Stimulated activated CD8-positive, alpha-beta memory T cell treated with anti-CD3 and anti-CD28 coated beads, Interleukin-2, amount 100 ng/mL, for 1 hour (primary cell): ENCODE measurements at regions not wholly inside any gene's neighbourhood (a gene's known extent, or its start where the extent isn't known, plus 50 kb on each side); places are given as distances from the start of the nearest gene placed in this dataset.
"Not testable (repeated sequence)": the region's sequence is repeated elsewhere in the genome, so short reads cannot be mapped to it uniquely, and the experiment has no call there.

Source experiments
- DNase-seq, 2 donors: peaks; one replicate each; pipeline ENCODE4 v3.0.0-alpha.2; 2020; ENCODE audit warnings: low read depth in 2 of 2

DNA sequence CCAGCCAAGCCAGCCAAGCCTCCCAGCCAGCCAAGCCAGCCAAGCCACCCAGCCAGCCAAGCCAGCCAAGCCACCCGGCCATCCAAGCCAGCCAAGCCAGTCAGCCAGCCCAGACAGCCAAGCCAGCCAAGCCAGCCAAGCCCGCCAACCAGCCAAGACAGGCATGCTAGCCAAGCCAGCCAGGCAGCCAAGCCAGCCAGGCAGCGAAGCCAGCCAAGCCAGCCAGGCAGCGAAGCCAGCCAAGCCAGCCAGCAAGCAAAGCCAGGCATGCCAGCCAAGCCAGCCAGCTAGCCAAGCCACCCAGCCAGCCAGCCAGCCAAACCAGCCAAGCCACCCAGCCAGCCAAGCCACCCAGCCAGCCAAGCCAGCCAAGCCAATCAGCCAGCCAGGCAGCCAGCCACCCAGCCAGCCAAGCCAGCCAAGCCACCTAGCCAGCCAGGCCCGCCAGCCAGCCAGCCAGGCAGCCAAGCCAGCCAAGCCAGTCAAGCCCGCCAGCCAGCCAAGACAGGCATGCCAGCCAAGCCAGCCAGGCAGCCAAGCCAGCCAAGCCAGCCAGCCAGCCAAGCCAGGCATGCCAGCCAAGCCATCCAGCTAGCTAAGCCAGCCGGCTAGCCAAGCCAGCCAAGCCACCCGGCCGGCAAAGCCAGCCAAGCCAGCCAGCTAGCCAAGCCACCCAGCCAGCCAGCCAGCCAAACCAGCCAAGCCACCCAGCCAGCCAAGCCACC lies 318.5 kb upstream of the PLGLB2 start:
- not testable (repeated sequence) for DNase-seq

DNA sequence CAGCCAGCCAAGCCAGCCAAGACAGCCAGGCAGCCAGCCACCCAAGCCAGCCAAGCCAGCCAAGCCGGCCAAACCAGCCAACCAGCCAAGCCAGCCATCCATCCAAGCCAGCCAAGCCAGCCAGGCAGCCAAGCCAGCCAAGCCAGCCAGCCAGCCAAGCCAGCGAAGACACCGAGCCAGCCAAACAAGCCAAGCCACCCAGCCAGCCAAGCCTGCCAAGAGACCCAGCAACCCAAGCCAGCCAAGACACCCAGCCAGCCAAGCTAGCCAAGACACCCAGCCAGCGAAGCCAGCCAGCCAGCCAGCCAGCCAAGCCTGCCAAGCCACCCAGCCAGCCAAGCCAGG lies 318.0 kb upstream of the PLGLB2 start:
- not testable (repeated sequence) for DNase-seq

DNA sequence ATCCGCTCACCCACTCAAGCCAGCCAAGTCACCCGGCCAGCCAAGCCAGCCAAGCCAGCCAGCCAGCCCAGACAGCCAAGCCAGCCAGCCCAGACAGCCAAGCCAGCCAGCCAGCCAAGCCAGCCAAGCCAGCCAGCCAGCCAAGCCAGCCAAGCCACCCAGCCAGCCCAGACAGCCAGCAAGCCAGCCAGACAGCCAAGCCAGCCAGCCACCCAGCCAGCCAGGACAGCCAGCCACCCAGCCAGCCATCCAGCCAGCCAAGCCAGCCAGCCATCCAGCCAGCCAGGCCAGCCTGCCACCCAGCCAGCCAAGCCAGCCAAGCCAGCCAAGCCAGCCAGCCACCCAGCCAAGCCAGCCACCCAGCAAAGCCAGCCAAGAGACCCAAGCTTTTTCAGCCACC lies 316.8 kb upstream of the PLGLB2 start:
- not testable (repeated sequence) for DNase-seq

DNA sequence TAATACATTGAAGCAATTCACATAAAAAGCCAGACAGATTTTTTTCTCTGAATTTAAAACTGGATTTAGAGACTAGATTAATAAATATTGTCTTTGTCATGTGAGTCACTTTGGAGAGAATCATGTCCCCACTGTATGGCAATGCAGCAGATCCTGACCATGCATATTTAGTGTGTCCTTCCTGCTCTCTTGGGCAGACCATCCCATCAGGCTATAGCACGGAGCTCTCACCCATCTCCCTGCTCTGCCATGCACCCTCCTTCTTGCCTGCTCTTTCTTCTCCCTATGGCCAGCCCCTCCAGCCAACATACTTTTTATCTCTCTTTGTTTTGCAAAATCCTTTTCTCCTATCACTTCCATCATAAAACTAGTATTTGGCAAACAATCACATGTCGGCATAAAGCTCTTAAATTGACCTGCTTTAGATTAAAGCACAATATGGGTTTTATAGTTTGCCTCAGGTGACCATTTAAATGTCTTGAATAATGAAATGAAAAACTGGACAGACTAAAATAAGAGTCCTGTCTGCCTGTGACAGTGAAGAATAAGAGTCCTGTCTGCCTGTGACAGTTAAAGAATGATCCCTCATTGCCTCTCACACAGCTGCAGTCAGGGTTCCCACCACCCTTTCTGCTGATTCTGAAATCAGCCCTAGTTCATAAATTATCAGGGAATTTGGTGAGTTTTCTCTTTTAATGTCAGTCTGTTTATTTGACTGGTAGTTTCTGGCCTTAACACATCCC lies 315.0 kb upstream of the PLGLB2 start:
- not testable (repeated sequence) for DNase-seq

DNA sequence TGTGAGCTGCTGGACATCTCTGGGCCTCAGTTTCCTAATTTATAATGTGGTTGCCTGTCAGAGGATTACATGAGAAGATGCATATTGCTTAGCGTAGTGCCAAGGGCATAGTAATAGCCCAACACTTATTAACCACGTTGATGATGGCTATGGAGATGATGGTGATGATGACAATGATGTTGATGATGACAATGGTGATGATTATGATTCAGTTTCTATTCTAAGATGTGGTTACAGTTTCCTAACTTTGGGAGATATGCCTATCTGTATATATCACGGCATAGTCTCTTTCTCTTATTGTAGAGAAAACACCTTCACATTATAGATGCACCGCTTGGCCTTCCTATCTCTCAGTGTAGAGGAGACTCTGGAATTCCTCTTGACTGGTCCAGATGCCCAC lies 311.9 kb upstream of the PLGLB2 start:
- DNase-seq = not testable (repeated sequence)

DNA sequence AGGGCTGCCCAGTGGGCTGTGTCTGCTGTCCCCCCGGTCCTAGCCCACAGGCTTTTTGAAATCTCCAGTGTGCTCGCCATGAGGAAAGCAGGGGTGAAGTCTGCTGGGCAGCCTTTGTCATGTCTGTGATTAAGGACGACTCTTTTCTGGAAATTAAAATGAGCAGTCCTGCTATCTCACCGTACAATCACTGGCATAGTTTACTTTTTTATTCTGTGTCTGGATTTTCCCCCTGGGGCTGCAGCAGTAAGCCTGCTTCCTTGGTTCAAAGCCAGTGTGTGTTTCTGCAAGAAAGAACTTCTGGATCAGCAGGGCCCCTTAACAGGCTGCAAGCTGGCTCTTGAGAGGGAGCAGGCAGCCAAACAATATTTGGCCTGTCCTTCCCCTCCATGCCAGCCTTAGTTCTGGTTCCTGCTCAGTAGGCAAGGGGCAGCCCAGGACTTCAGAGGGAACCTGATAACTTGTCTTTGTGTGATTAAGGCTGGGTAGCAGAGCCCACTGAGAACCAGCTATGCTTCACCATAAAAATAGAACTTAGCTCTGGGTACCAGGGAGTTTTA lies 310.1 kb upstream of the PLGLB2 start:
- DNase-seq = not testable (repeated sequence)

DNA sequence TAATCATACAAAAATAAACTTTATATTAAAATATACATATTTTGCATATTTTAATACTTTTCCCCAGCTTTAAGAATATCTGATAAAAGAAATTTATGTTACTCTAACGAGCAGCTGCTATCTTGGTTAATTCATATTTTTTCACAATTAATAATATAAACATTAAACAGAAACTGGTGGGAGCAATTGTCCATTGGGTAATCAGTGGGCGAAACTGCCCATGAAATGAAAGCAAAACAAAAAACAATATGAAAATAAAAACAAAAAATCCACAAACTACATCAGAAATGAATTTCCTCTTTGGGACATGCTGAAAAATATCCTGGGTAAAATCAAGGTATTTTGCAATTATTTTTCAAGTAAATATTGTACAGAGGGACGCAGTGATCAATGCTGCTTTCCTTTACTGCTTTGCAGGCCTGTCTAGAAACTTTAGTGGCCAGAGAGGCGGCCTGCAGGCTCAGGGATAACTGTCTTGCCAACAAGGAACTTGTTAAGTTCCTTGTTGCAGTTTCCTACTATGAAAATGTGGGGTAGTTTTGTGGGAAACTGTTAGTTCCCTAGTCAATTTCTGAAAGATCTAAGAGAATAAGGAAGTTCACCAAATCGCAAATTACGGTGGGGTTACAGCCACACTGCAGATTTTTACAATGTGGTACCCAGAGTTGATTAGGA lies 309.0 kb upstream of the PLGLB2 start:
- DNase-seq = not testable (repeated sequence)

DNA sequence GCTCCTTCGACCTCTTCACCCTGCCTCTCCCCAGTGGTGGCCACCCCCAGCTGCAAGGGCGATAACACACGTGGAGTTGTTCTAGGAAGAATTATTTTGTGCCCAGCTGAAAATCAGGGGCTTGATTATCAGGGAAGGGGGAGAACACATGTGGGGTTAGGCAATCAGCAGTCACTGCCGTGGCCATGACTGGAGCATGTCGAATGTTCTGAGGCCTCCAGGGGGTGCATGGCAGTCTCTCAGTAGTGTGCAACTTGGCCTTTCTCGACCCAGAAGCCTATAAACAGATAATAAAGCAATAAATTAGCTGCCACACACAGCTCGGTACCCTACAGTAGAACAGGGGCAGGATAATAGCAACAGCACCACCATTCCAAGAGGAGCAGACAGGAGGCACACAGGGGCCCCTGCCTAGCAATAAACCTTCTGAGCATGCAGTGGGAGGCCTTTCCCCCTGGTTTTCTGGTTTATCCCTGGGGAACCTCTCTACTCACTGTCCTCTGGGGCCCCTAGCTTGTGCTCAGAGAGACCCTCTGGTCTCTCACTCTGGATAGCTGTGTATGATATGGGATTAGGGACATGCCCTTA lies 308.2 kb upstream of the PLGLB2 start:
- not testable (repeated sequence) for DNase-seq

DNA sequence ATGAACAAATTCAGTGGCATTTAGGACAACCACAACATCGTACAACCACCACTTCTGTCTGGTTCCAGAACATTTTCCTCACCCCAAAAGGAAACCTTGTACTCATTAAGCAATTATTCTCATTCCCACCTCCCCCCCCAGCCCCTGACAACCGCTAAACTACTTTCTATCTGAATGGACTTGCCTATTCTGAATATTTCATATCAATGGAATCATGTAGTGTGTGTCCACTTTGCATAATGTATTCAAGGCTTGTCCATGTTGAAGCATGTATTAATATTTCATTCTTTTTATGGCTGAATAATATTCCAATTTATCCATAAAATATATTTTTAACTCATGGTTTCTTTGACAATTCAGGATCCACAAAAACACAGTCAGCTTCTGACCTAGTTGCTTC lies 307.2 kb upstream of the PLGLB2 start:
- DNase-seq = not testable (repeated sequence)

DNA sequence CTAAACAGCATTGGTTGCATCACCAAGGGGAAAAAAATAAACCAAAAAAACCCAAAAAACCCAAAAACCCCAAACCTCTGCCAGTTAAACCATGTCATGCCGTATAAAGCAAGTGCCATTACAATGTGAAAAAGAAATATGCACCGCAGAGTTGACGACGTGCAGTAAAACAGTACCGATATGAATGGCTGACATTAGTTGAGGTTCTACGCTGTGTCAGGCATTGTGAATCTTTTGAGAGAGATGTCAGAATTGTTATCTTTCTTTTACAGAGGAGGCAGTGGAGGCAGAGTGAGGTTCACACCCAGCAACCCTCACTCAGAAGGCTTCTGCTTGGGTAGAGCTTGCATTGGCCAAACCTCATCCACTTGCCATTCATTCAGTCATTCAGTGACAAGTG lies 306.5 kb upstream of the PLGLB2 start:
- not testable (repeated sequence) for DNase-seq

DNA sequence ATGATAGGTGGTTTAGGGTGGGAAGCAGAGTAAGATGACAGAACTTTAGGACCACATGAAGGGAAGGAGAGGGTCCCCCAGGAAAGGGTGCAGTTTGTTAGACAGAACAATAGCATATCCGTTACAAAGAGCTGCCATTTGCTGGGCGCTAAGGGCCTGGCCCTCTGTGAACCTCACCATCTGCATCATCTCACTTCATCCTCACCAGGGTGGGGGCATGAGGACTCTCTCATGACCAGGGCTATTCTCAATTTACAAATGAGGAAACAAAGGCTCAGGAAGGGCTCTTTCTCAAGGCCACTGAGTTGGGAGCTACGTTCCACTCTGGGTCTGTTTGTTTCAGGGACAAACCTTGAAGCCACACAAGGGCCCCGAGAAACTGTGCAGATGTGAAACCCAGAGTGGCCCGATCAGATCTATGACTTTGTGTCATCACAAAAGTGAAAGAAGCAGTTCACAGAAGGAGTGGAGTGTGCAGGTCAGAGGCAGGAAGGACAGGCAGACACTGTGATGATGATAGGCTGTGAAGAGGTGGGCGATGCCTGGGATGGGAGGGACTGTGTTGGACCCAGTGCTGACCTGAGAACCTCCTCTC lies 304.8 kb upstream of the PLGLB2 start:
- DNase-seq = not testable (repeated sequence)

DNA sequence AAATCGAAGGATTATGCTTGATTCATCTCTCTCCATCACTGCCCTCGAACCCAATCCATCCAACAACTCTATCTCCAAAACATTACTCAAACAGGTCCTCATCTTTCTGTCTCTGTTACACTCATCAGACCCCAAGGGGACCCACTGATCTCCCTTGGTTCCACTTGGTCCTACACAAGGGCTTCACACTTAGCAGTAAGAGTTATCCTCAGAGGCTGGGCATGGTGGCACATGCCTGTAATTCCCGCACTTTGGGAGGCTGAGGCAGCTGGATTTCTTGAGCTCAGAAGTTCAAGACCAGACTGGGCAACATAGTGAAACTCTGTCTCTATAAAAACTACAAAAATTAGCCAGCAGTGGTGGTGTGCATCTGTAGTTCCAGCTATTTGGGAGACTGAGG lies 302.9 kb upstream of the PLGLB2 start:
- not testable (repeated sequence) for DNase-seq

DNA sequence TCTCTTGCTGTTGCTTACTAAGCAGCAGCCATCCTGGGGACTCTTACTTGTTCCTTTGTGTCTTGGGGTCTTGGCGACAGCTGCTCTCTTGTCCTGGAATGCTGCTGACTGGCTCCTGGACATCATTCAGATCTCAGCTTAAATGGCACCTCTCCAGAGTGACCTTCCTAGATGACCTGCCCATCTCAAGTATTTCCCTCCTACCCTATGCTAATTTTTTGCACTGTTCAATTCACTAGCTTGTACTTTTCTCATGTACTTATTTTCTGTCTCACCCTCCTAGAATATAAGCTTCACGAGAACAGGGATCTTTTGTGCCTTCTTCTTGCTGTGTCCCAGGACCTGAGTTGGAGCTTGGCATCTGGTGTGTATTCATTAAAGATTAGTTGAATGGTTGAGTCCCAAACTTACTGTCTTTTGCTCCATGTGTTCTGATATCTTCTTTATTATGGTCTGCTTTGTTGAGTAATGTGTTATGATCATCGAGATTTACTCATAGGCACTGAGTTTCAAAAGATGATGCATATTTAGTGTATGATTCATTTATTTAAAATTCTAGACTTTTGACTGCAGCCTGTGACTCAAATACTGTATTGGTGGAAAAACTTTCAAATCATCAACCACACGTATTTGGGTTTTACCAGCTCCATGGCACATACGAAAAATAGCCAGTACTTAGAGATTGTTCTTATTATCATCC lies 302.1 kb upstream of the PLGLB2 start:
- DNase-seq = not testable (repeated sequence)

DNA sequence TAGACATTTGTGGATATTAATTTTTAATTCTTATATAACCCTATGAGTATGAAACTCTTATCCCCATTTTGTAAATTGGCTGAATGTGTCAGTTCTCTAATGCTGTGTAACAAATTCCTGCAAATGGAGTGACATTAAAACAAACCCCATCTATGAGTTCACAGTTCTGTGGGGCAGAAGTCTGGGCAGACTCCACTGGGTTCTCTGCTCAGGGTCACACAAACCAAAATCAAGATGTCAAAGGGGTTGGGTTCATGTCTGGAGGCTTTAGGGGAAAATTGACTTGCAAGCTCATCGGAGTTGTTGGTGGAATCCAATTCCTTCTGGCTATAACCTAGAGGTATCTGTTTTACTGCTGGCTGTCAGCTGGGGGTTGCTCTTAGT lies 301.6 kb upstream of the PLGLB2 start:
- DNase-seq = not testable (repeated sequence)

DNA sequence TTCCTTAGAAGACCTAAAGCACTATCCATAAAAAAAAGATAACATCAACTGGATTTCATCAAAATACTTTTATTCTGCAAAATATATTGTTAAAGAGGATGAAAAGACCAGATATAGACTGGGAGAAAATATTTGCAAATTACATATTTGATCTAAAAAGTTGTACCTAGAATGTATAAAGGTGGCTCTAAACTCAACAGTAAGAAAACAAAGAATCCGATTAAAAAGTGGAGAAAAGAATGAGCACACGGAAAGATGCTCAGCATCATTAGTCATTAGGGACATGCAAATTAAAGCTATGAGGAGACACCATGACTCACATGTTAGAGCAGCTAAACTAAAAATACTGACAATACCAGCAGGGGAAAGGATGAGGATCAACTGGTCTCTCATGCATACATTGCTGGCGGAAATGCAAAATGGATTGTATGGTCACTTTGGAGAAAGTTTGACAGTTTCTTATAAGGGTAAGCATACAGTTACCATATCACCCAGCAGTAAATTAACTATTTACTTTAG lies 298.4 kb upstream of the PLGLB2 start:
- not testable (repeated sequence) for DNase-seq

DNA sequence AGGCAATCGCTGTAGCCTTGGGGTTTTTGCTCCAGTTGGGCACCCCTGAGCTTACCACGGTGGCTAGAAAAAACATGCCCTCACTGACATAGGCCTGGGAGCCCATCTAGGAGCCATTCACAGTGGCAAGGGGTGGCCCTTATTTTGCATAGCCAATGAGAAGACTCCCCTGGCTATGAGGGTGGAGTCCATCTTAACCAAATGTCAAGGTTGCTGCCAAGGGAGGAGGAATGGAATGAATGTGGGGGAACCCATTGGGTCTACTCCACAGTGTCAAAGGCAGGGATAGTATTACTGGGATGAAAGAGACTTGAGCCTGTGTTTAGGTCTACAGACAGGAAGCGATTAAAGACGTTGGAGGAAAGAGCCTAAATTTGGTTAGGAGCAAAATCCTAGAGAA lies 295.7 kb upstream of the PLGLB2 start:
- DNase-seq = not testable (repeated sequence)

DNA sequence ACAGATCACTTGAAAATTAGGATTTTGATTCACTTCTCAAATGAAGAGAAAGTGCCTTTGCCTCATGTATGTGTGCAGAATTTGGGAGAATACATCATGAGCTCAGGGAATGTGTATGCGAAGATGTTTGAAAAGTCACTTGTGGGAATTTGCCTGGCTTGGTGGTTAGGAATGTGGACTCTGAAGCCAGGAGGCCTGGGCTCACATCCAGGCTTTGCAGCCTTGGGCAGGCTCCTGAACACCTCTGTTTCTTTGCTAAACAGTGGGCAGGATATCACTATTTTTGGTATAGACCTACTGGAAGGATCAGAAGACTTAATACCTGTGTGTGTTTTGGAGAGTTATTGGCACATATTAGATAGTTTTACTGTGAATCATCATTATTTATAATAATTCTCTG lies 295.0 kb upstream of the PLGLB2 start:
- not testable (repeated sequence) for DNase-seq

DNA sequence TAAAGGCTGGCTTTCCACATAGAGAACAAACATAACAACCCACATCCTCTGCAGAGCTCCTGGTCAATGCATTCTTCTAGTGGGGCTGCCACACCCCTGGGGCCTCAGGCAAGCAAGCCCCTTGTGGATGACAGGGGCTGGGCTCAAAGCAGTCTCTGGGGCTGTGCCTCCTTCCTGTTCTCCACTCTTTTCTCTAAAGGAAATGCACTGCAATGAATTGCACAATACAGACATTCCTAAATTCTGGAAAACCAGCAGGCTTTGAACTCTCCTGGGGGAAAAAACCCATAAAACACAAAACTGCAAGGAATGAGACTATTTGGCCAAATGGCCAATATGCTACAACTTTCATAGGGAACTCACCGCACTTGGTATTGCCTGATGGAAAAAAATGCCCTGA lies 293.9 kb upstream of the PLGLB2 start:
- not testable (repeated sequence) for DNase-seq

DNA sequence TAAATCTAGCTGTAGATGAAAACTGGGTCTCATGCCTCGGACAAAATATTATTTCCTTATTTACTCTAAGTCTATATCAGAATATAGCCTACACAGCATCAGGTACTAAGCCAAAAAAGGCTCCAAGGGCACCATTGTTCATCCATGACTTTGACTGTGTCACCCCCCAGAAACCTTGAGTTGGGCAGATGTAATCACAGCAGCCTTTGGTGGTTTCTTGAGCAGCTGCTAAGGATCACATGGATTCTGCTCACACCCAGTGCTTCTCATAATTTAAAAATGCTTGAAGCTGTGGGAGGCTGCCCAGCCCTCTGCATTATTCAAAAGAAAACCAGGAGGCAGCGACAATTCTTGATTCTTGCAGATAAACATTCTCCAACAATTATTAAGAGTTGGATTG lies 293.5 kb upstream of the PLGLB2 start:
- DNase-seq = not testable (repeated sequence)

DNA sequence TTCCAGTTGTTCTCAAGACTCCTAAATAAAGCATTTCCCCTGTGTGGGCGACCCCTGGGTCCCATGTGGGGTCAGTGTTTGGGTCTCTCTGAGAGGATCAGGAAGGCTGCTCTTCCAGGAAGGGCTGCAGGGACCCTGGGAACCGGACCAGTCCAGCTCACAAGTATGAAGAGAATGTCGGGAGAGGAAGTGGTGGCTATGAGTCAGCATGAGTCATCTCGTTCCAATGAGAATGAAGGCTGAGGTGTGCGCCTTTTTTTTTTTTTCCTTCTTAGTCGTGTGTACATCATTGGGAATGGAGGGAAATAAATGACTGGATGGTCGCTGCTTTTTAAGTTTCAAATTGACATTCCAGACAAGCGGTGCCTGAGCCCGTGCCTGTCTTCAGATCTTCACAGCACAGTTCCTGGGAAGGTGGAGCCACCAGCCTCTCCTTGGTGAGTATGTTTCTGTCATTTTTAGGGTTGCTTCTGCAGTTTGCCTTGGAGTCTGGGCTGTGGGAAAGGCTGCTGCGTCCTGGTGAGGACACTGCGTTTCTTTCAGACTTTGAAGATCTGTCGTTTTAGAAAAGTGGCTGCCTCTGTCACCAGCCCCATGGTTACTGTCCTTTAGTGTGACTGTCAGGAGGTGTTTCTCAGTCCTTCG lies 292.6 kb upstream of the PLGLB2 start:
- DNase-seq = not testable (repeated sequence)
